ENCODE measurements at regions not wholly inside any gene's neighbourhood (a gene's known extent, or its start where the extent isn't known, plus 50 kb on each side); places are given as distances from the start of the nearest gene placed in this dataset.

DNA sequence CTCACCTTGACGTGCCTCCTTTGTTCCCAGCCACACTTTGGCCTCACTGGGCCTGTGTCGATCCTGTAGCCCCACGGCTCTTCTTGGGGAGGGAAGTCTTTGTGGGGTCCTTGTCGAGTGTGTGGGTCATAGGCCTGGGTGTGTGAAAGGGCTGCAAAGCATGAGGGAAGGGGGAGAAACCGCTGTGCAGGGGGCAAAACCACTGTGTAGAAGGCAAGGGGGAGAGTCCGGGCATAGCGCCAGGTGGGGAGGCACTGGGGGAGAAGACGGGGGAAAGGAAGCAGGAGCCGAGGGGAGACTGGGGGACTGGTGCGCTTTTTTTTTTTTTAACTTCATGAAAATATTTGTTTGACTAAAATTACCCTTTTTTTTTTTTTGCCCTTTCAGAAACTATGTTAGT, 65.1 kb upstream of the RASD2 start:
- no peaks in the 10 kb centered on the region for H3K36me3 ChIP-seq
- ATAC-seq, result no peak
- WGBS, 2 donors (ENCODE audit: low coverage in 1 of 2), result 25 to 72% methylated on average over 2 to 6 of the region's 10 CpGs
- H3K9me3 ChIP-seq, result no peaks in the 10 kb centered on the region
- no peak for TF ChIP-seq POLR2AphosphoS5 (IDR thresholded peaks at IDR 0.05)
- no peak for TF ChIP-seq EP300 (IDR thresholded peaks at IDR 0.05)
- TF ChIP-seq POLR2A (IDR thresholded peaks at IDR 0.05), result no peak
- TF ChIP-seq, protein P1, sequence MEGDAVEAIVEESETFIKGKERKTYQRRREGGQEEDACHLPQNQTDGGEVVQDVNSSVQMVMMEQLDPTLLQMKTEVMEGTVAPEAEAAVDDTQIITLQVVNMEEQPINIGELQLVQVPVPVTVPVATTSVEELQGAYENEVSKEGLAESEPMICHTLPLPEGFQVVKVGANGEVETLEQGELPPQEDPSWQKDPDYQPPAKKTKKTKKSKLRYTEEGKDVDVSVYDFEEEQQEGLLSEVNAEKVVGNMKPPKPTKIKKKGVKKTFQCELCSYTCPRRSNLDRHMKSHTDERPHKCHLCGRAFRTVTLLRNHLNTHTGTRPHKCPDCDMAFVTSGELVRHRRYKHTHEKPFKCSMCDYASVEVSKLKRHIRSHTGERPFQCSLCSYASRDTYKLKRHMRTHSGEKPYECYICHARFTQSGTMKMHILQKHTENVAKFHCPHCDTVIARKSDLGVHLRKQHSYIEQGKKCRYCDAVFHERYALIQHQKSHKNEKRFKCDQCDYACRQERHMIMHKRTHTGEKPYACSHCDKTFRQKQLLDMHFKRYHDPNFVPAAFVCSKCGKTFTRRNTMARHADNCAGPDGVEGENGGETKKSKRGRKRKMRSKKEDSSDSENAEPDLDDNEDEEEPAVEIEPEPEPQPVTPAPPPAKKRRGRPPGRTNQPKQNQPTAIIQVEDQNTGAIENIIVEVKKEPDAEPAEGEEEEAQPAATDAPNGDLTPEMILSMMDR (IDR thresholded peaks at IDR 0.05), result no peak
- no peak overlapping the region for H3K4me3 ChIP-seq
- H3K4me1 ChIP-seq, result peaks cover 3 to 37% (median 16%) of the 10 kb centered on the region in 3 donors
- no peaks in the 10 kb centered on the region for H3K27me3 ChIP-seq
- H3K27ac ChIP-seq, result no peak overlapping the region

DNA sequence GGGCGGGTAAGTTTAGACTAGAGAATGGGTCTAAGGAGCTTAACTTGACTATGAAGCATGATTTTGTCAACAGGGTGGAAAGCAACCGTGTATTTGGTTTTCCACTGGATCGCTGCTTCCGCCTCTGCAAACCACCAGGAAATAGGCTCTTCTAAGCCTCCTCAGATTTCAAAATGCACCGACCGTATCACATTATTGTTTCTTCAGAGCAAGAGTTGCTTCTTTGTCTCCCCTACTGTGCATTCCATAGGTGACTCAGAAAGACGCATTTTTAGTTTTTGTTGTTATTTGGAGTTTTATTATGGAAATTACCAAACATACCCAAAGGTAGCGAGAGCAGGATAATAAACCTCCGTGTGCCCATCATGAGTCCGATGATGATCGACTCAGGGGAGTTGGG, 64.3 kb upstream of the RASD2 start:
- no peak for TF ChIP-seq EP300 (IDR thresholded peaks at IDR 0.05)
- no peak for TF ChIP-seq POLR2A (IDR thresholded peaks at IDR 0.05)
- TF ChIP-seq, protein P1 (IDR thresholded peaks at IDR 0.05), result no peak
- TF ChIP-seq POLR2AphosphoS5 (IDR thresholded peaks at IDR 0.05), result no peak
- Histone ChIP-seq H3K27ac (no peak overlapping the region), H3K9me3 (no peaks in the 10 kb centered on the region), H3K27me3 (no peaks in the 10 kb centered on the region), H3K36me3 (no peaks in the 10 kb centered on the region), H3K4me3 (no peak overlapping the region), H3K4me1 (peaks cover 3 to 45% (median 21%) of the 10 kb centered on the region in 3 donors)
- WGBS, 2 donors (ENCODE audit: low coverage in 1 of 2), result 79 to 90% methylated on average over 11 of the region's 11 CpGs
- ATAC-seq, result no peak

DNA sequence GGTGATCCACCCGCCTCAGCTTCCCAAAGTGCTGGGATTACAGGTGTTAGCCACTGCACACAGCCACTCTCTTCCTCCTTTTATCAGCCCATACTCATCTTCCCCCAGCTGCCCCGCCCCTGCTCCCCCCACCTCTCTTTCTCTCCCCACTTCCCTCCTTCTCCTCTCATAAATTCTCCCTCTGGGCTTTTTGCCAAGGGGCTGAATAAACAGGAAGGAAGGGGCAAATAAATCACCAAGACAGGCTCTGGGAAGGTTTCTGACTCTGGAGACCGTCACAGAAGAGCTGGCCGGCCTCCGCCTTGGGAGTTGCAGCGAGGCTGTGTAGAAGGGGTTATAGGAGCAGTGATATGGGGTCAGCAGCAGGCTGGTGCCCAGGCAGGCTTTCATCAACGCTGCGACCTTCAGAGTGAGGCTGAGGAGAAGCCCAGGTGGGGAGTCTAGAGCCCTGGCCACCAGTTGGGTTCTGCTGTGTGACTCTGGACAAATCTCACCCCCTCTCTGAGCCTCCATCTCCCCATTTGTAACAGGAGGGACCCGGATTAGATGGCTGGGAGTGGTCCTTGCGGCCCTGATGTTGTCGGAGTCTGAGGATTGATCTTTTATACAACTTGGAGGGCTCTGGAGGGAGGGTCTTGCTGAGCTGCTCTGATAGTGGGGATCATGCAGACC, 62.6 kb upstream of the RASD2 start:
- WGBS, 2 donors (ENCODE audit: low coverage in 1 of 2), result 10 to 35% methylated on average over 2 to 4 of the region's 11 CpGs

DNA sequence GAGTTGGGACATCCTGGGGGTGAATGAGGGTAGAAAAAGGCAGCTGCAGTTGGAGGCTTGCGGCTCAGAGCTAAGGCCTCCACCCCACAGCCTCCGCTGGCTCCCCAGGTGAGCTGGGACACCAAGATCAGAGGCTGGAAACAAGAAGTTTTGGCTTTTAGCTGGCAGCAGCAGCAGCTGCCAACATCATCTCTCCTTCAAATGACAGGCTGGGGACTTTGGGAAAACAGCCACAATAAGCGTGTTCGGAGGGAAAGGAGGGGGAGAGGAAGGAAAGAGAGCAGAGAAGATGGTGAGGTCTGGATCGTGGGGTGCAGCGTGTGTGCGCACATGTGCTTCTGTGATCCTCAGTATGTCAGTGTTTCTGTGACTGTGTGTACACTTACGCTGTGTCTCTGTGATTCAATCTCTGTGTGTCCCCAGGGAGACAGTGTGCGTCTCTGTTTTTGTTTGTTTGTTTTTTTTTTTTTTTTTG, 62.0 kb upstream of the RASD2 start:
- no peak overlapping the region for H3K4me3 ChIP-seq
- WGBS, 2 donors (ENCODE audit: low coverage in 1 of 2), result 69 to 74% methylated on average over 7 of the region's 9 CpGs
- H3K9me3 ChIP-seq, result no peaks in the 10 kb centered on the region
- H3K36me3 ChIP-seq, result no peaks in the 10 kb centered on the region
- no peaks in the 10 kb centered on the region for H3K27me3 ChIP-seq
- TF ChIP-seq POLR2A (IDR thresholded peaks at IDR 0.05) (no peak), EP300 (IDR thresholded peaks at IDR 0.05) (no peak), POLR2AphosphoS5 (IDR thresholded peaks at IDR 0.05) (no peak)
- TF ChIP-seq, protein P1 (IDR thresholded peaks at IDR 0.05), result no peak
- no peak for ATAC-seq
- H3K27ac ChIP-seq, result peak overlapping the region in 3 of 4 donors; percentile 56 to 71 (median 64)
- peaks cover 3 to 47% (median 21%) of the 10 kb centered on the region in 3 donors for H3K4me1 ChIP-seq

More for the DNA sequence above, 62.6 kb upstream of the RASD2 start:
- H3K4me1 ChIP-seq, result peaks cover 3 to 47% (median 21%) of the 10 kb centered on the region in 3 donors
- no peaks in the 10 kb centered on the region for H3K9me3 ChIP-seq
- peak; percentile 88 for TF ChIP-seq POLR2AphosphoS5 (IDR thresholded peaks at IDR 0.05)
- TF ChIP-seq, protein P1 (IDR thresholded peaks at IDR 0.05), result no peak
- peak overlapping the region in 3 of 4 donors; percentile 56 to 71 (median 64) for H3K27ac ChIP-seq
- no peaks in the 10 kb centered on the region for H3K36me3 ChIP-seq
- peak; percentile 80 for ATAC-seq
- no peaks in the 10 kb centered on the region for H3K27me3 ChIP-seq
- no peak overlapping the region for H3K4me3 ChIP-seq

DNA sequence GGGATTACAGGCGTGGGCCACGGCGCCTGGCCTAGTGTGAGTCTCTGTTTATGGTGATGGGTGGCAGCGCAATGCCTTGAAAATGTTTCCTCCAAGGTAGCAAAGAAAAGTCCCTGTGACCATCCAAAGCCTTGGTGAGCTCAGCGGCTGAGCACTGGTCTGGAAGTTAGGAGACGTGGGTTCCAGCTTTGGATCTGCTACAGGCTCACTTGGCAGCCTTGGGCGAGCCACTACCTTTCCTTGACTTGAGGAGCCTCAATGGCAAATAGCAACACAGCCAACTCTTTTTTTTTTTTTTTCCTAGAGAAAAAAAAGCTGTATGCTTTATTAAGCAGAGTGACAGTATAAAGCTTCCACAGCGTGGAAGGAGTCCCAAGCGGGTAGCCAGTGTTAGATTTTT, 61.3 kb upstream of the RASD2 start:
- H3K27ac ChIP-seq, result peak overlapping the region in 2 of 4 donors; percentile 71 to 74

More for the DNA sequence above, 61.3 kb upstream of the RASD2 start:
- TF ChIP-seq POLR2AphosphoS5 (IDR thresholded peaks at IDR 0.05) (no peak), POLR2A (IDR thresholded peaks at IDR 0.05) (no peak), EP300 (IDR thresholded peaks at IDR 0.05) (no peak)
- TF ChIP-seq, protein P1 (IDR thresholded peaks at IDR 0.05), result no peak
- WGBS, 2 donors (ENCODE audit: low coverage in 1 of 2), result 60 to 89% methylated on average over 2 to 3 of the region's 9 CpGs
- Histone ChIP-seq H3K36me3 (no peaks in the 10 kb centered on the region), H3K9me3 (no peaks in the 10 kb centered on the region), H3K27me3 (no peaks in the 10 kb centered on the region), H3K4me1 (peaks cover 3 to 47% (median 21%) of the 10 kb centered on the region in 3 donors), H3K4me3 (no peak overlapping the region)
- ATAC-seq, result no peak
